ENCODE measurements at regions not wholly inside any gene's neighbourhood (a gene's known extent, or its start where the extent isn't known, plus 50 kb on each side); places are given as distances from the start of the nearest gene placed in this dataset.

DNA sequence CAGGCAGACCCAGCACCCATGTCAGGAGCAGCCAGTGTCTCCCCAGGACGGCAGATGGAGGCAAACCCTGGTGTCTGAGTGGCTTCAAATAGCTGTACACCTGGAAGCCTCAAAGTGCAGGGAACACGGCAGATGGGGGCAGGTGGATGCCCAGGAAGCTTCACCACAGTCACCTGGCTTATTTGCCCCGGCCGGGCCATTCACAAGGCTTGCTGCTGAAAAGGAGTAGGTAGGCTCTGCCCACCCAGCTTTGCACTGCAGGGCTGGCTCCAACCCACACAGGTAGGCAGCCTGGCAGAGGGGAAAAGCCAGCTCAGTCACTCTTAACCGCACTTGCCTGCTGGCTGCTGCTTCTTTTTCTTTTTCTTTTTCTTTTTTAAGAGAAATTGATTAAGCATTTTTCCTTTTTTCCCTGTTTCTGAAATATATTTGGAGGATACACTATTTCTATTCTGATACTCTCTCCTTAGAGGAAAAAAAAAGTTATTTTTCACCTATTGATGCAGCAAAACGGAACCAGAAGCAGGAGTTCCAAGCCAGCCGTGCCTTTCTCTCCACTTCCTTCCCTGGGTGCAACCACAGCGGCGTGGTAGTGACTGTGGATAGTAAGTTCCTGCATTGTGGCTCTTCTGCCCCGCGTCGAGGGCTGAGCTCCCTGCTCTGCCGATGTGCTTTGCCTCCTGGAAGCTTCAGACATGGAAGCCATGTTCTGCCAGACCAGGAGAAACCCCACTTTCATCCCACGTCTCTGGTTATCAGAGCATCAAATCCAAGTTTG, 118.3 kb downstream of the KLF6 start:
- TF ChIP-seq, protein P1, sequence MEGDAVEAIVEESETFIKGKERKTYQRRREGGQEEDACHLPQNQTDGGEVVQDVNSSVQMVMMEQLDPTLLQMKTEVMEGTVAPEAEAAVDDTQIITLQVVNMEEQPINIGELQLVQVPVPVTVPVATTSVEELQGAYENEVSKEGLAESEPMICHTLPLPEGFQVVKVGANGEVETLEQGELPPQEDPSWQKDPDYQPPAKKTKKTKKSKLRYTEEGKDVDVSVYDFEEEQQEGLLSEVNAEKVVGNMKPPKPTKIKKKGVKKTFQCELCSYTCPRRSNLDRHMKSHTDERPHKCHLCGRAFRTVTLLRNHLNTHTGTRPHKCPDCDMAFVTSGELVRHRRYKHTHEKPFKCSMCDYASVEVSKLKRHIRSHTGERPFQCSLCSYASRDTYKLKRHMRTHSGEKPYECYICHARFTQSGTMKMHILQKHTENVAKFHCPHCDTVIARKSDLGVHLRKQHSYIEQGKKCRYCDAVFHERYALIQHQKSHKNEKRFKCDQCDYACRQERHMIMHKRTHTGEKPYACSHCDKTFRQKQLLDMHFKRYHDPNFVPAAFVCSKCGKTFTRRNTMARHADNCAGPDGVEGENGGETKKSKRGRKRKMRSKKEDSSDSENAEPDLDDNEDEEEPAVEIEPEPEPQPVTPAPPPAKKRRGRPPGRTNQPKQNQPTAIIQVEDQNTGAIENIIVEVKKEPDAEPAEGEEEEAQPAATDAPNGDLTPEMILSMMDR (IDR thresholded peaks at IDR 0.05; ENCODE audit: low read depth, low read length, poor library complexity, severe bottlenecking): no peak
- no peak for TF ChIP-seq EZH2phosphoT487 (IDR thresholded peaks at IDR 0.05; ENCODE audit: borderline replicate concordance, low read length)
